HT1080 (cell line): ENCODE measurements at regions not wholly inside any gene's neighbourhood (a gene's known extent, or its start where the extent isn't known, plus 50 kb on each side); places are given as distances from the start of the nearest gene placed in this dataset.

Experiments
- DNase-seq: peaks from one replicate; pipeline ENCODE4 v3.0.0-alpha.2; 2015; ENCODE audit warnings: low read depth

DNA sequence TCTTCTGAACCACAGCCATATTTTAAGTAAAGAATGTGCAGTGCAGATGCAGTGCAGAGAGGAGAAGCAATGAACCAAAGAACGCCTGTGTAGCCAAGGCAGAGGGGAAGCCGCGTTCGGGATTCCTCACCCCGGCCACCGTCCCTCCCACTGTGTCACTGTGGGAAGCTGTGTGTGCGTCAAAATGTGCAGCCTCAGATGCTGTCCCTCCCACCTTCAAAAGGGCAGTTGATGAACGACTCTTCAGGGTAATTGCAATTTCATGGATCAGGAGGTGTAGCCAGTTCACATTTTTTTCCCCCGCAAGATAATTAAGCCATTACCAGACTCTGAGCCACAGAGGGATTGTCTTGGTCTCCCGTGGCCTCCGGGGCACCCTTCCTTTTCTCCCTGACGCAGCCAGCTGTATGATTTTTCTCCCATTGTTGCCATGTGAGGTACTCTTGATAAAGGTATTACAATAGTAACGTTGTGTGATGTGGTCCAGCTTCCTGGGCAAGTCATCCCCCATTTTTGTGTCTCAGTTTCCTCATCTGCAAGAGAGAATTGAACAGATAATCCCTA is 190.0 kb downstream of the FOXL1 start:
- DNase-seq = no peak

DNA sequence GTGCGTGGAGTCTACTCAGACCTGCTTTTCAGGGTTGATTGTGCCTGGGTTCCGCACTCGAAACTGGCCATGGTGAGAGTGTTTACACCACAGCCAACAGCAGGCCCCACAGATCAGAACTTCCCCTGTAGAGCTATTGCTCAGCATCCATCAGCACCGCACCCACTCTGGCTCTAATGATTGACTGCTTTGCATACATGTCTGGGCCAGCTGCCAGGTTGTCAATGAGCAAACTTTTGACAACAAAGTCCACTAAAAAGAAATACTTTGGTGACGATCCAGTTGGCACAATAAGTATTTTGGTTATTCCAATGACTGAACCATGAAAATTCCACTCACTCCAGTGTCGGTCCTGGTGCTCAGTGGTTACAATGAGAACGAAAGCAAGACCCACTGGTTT is 190.7 kb downstream of the FOXL1 start:
- no peak for DNase-seq

GRCh38 chr16:86771506-86772460 is 193.4 kb downstream of the FOXL1 start:
- no peak for DNase-seq

GRCh38 chr16:86772671-86773353 is 194.5 kb downstream of the FOXL1 start:
- DNase-seq = peak; percentile 31

DNA sequence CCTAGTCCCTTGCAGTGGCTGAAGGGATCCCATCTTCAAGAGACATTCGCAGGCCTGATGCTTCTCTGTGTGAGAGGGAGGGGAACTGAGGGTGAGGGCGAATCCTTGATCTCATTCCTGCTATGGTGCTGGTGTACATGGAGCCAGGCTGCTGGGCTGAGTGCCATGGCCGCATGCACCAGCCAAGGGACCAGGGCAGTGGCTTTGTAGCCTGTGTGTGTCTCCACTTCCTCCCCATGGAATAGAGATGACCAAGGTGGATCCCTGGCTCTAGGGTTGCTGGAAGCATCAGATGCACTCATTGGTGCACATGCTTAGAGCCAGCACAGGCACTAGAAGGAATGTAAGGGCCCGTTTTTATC is 195.0 kb downstream of the FOXL1 start:
- no peak for DNase-seq

DNA sequence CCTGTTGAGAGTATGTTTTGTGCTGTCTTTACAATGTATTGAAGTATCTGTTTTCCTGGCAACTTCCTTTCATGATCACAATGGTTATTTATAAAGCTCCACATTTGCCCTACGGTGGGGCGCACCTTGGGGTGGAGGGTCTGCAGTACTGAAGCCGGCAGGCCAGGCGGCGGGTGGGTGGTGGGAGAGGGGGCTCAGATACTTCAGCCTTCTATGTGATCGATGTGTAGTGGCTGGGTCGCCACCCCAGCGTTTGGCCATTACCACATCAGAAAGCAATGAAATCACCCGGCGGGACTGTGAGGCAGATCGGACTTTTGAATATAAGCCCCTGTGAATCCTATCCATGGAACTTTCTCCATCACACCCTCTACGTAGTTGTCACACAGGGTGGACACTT is 196.6 kb downstream of the FOXL1 start:
- DNase-seq = no peak

DNA sequence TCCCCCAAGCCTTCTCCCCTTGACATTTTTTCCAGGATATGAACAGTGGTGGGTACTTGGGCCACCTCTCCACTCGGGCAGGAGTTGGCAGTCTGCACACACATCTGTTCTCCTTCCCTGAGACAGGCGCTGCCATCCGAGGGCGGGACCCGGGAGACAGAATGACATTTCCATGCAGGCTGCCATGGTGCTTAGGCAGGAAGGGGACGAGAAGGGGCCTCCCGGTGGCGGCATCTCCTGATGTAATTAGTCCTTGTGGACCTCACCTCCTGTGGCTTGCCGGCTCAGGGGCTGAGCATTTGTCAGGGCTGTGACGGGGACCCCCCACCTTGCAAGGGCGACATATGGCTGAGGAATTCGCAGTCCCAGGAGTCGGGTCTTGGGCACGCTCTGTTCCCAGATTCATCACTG is 197.2 kb downstream of the FOXL1 start:
- DNase-seq = no peak

DNA sequence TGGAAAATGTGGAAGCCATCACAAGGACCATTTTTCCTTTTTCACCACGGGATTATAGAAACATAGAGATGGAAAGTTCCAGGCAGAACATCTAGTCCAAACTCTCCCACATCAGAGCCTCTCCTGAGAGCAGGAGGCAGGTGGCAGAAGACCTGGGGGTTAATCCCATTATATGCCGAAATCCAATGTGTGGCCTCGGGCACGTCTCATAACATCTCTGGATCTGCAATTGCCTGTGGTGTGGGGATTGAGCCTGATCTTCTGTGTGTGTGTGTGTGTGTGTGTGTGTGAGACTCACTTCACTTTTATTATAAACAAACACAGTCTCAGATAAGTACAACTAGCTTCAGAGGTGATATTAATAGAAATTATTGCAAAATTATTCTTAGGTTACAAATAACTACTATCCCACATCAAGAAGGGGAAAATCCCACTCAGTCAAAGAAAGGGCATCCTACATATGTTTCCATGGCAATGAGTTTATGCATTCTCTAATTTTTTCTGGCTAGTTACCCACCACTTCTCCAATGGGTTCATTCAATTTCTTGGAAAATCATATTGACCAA is 199.1 kb downstream of the FOXL1 start:
- DNase-seq = no peak

- DNase-seq = no peak
These were observed 199.9 kb downstream of the FOXL1 start for GRCh38 chr16:86778108-86778745.

DNA sequence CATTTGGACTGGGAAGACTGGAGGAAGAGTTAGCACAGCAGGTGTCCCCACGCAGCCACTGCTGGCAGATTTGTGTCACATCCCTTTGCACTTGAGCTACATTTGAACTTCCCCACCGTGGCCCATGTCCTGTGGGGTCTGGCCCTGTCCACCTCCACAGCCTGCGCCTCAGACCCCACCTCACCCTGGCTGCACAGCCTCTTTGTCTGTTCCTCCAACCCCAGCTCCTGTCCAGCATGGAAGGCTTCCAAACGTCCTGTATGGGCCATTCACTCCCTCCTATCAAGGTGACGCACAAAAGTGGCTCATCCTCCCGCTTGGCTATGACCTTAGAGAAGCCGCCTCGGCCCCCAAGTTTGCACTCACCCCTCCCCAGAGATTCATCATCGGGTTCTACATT is 200.6 kb downstream of the FOXL1 start:
- DNase-seq = no peak

DNA sequence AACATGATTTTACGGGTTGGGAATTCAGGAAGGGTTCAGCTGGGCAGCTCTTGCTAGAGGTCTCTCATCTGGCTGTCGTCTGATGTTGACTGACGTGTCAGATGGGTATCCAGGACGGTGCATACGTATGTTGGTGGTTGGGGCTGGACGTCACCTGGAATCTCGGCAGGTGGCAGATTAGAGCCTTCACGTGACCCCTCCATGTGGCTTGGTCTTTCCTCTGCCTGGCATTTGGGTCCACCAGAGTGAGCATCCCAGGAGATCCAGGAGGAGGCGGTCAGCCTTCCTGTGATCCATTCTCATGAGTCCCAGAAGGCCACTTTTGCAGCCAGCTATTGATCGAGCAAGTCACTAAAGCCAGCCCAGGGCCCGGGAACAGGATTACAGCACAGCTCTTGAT is 202.7 kb downstream of the FOXL1 start:
- DNase-seq = no peak

- DNase-seq = peak; percentile 34
These were observed 205.6 kb downstream of the FOXL1 start for GRCh38 chr16:86783636-86784626.

DNA sequence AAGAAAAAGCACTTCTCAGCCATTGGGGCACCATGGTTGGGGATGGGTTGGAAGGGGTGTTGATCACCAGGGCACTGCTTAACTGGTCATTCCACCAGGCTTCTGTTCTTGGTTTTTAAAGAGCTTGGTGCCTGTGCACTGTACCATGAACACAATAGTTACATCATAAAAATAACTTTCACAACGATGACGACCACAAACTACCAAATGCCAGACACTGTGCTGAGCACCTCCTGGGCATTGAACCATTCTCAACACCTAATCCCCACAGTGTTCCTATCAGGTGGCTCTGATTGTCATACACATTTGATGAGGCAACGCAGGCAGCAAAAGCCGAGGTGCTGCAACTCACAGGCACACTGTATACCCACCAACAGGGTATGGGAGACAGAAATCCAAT is 208.0 kb downstream of the FOXL1 start:
- no peak for DNase-seq

GRCh38 chr16:86786994-86787393 is 208.6 kb downstream of the FOXL1 start:
- no peak for DNase-seq

GRCh38 chr16:86787538-86787937 is 209.2 kb downstream of the FOXL1 start:
- DNase-seq = no peak

- no peak for DNase-seq
These were observed 211.3 kb downstream of the FOXL1 start for GRCh38 chr16:86789621-86790051.

- DNase-seq = no peak
These were observed 213.1 kb downstream of the FOXL1 start for GRCh38 chr16:86791287-86792035.

DNA sequence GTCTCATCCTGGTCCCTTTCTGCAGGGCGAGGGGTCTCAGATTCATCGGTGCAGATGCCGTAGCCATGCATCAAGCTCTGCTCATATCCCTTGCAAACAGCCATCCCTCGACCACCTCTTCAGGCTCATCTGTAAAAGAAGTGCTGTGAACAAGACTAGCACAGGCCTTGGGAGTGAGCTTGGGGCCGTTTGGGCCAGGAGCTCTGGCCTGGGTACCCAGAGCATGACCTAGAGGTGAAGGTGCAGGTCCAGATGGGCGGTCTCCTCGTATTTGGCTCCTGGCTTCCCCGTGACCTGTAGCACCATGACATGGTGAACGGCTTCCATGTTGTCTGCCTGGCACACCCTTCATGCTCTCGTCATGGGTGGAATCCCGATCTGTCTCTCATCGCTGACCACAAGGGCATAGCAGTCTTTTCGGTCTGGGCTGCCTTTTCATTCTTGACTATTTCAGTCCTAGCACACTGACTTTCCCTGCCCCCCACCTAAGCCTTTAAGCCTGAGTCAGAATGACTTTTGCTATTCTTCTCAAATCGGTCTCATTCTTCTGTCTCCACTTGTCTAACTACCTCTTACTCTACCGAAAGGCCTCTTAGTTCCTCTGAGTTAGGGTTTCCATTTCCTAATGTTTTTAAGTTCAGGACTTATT is 216.0 kb downstream of the FOXL1 start:
- DNase-seq = no peak

DNA sequence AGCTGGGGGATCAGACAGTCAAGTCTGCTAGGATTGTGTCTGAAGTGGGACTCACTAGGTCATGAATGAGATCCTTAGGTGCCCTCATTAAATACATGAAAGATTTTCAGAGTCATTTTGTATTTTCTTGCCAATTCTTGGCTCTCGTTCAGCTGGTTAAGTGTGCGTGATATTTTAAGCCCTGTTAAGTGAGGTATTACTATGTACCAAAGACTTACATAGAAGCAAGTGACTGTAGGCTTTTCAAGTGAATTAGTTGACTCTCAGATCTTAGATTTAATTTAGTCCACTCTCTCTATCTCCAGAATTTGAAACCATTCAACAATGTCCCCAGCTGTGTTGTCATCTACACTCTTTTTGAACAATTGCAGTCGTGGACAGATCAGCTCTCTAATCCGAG is 219.4 kb downstream of the FOXL1 start:
- DNase-seq = no peak
